ENCODE measurements at regions not wholly inside any gene's neighbourhood (a gene's known extent, or its start where the extent isn't known, plus 50 kb on each side); places are given as distances from the start of the nearest gene placed in this dataset.

- no peak for DNase-seq (ENCODE audit: low read depth in 2 of 2, low spot score in 1 of 2)
These were observed 1451.0 kb upstream of the IGFBP7 start for GRCh38 chr4:58561170-58561569.

GRCh38 chr4:58560736-58561135 is 1450.6 kb upstream of the IGFBP7 start:
- no peak for DNase-seq (ENCODE audit: low read depth in 2 of 2, low spot score in 1 of 2)

GRCh38 chr4:58553679-58554078 is 1443.5 kb upstream of the IGFBP7 start:
- no peak for DNase-seq (ENCODE audit: low read depth in 2 of 2, low spot score in 1 of 2)

GRCh38 chr4:58553031-58553430 is 1442.8 kb upstream of the IGFBP7 start:
- DNase-seq (ENCODE audit: low read depth in 2 of 2, low spot score in 1 of 2), result no peak

GRCh38 chr4:58551676-58552075 is 1441.5 kb upstream of the IGFBP7 start:
- no peak for DNase-seq (ENCODE audit: low read depth in 2 of 2, low spot score in 1 of 2)

- DNase-seq (ENCODE audit: low read depth in 2 of 2, low spot score in 1 of 2), result no peak
These were observed 1433.3 kb upstream of the IGFBP7 start for GRCh38 chr4:58543465-58543864.

GRCh38 chr4:58541926-58542325 is 1431.7 kb upstream of the IGFBP7 start:
- no peak for DNase-seq (ENCODE audit: low read depth in 2 of 2, low spot score in 1 of 2)

DNA sequence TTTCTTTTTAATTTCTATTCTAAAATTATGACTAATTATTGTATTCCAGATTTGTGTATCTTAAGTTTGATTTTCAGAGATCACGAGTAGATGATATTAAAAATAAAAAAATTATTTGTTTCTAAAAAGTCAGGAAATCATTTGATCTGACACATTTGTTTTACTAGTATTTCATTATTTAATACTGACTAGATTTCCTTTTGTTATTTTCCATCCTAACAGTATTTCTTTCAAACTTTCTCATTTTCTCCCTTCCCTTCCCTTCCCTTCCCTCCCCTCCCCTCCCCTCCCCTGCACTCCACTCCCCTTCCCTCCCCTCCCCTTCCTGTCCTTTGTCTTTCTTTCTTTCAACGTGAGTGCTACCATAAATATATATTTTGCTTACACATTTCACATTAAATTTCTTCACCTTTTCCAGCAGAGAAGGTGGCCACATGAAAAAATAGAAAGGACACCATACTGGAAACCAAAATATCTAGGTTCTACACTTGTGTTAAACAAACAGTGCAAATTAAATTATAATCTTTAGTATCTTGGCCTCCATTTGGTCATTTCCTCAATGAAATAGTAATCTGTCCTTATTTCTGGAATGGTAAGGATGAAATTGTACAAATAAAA is 1412.7 kb upstream of the IGFBP7 start:
- DNase-seq (ENCODE audit: low read depth in 2 of 2, low spot score in 1 of 2), result no peak

DNA sequence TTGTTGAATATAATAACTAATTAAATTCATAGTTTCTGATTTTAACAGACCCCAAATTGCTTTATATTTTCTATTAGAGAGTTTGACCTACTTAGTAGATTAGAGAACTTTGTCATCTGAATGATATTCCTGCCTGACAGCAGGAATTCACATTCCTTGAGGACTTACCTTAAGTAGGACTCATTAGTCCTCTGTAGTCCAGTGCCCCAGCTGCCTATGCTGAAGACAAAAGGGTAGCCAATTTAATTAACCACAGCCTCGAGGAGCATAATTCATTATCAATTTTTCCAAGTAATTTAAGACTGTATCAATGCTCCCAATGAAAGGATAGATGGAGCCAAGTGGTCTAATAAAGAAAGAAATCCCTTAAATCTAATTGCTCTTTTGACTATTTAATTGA is 1405.0 kb upstream of the IGFBP7 start:
- no peak for DNase-seq (ENCODE audit: low read depth in 2 of 2, low spot score in 1 of 2)

DNA sequence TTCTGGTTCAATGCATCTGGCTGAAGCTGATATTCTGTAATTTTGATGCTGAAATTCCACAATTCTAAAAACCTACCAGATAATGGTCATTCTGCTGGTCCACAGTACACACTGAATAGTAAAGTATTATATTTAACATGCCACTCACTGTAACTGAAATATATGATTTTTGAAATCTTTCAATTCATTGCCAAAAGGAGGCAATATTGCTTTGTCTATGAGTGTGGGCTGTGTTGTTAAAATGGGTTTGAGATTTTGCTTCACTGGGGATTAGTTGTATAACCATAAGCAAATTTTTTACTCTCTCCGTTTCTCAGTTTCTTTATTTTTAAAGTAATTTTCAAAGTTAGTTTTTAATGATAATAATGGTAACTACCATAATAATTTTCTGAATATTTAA is 1404.1 kb upstream of the IGFBP7 start:
- no peak for DNase-seq (ENCODE audit: low read depth in 2 of 2, low spot score in 1 of 2)

- no peak for DNase-seq (ENCODE audit: low read depth in 2 of 2, low spot score in 1 of 2)
These were observed 1400.5 kb upstream of the IGFBP7 start for GRCh38 chr4:58510652-58511051.

GRCh38 chr4:58507079-58507478 is 1396.9 kb upstream of the IGFBP7 start:
- DNase-seq (ENCODE audit: low read depth in 2 of 2, low spot score in 1 of 2), result no peak

DNA sequence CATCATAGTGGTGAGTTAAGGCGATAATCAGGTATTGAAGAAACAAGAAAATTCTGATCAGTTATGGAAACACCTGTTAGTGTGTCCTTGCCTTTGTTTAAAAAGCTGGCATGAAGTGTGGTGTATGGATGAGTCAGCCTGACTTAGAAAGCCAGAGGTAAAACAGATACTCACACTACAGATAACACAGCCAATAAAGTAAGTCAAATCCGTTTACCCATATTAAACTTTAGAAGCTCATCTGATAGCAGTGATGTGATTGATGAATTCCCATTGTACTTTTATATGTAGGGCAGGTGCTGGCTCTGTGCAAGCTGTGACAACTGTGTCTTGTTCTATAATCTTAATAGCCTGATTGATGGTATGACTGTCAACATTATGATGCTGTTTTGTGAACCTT is 1392.7 kb upstream of the IGFBP7 start:
- DNase-seq (ENCODE audit: low read depth in 2 of 2, low spot score in 1 of 2), result no peak

GRCh38 chr4:58499182-58499581 is 1389.0 kb upstream of the IGFBP7 start:
- no peak for DNase-seq (ENCODE audit: low read depth in 2 of 2, low spot score in 1 of 2)

DNA sequence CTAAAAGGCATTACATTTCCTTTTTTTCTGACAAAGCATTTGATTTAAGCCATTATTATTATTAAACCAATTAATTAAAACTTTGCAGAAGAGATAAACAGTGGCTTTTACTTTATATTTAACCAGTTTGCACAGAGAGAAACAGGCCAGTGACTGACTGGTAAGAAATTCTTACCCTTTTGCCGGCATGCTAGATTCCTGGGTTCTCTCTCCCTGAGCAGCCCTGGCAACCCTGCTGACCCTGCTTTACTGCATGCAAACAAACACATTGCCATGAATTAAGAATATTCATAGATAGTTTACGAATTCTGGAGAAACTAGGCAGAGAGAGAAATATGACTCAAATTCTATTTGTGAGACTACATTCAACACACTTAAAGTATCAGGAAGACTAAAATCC is 1381.4 kb upstream of the IGFBP7 start:
- no peak for DNase-seq (ENCODE audit: low read depth in 2 of 2, low spot score in 1 of 2)

DNA sequence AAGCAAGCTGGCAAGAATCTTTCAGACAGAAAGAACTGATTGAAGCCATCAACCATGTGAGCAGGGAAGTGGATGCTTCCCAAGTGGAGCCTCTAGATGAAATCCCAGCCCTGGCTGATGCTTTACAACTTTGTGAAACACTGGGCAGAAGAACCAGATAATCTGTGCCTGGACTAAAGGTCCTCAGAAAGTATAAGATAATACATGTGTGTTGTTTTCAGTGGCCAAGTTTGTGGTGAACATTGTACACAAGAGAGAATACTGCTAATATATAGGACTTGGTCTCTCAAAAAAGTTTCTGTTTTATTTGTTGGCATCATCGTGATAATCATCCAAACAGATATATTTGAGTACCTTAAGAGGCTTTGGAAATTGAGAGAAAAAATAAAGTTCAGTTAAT is 1367.8 kb upstream of the IGFBP7 start:
- no peak for DNase-seq (ENCODE audit: low read depth in 2 of 2, low spot score in 1 of 2)

- no peak for DNase-seq (ENCODE audit: low read depth in 2 of 2, low spot score in 1 of 2)
These were observed 1367.3 kb upstream of the IGFBP7 start for GRCh38 chr4:58477513-58477912.

- DNase-seq (ENCODE audit: low read depth in 2 of 2, low spot score in 1 of 2), result no peak
These were observed 1364.9 kb upstream of the IGFBP7 start for GRCh38 chr4:58475097-58475496.

DNA sequence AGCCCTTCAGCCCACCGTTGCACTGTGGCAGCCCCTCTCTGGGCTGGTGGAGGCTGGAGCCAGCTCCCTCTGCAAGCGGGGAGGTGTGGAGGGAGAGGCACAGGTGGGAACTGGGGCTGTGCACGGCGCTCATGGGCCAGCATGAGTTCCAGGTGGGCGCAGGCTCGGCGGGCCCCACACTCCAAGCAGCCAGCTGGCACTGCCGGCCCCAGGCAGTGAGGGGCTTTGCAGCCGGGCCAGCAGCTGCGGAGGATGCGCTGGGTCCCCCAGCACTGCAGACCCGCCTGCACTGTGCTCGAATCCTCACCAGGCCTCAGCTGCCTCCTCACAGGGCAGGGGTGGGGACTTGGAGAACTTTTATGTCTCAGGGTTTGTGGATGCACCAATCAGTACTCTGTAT is 1354.8 kb upstream of the IGFBP7 start:
- DNase-seq (ENCODE audit: low read depth in 2 of 2, low spot score in 1 of 2), result no peak

DNA sequence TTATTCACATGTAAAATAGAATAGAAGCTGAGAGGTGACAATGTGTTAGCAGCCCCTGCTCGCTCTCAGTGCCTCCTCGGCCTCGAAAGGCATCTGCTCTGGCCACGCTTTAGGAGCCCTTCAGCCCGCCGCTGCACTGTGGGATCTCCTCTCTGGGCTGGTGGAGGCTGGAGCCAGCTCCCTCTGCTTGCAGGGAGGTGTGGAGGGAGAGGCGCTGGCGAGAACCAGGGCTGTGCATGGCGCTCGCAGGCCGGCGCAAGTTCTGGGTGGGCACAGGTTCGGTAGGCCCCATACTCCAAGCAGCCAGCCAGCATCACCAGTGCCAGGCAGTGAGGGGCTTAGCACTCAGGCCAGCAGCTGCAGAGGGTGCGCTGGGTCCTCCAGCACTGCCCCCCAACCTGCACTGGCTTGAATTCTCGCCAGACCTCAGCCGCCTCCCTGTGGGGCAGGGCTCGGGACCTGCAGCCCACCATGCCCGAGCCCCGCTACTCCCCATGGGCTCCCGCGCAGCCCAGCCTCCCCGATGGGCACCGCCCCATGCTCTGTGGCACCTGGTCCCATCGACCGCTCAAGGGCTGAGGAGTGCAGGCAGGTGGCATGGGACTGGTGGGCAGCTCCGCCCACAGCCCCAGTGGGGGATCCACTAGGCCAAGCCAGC is 1346.7 kb upstream of the IGFBP7 start:
- no peak for DNase-seq (ENCODE audit: low read depth in 2 of 2, low spot score in 1 of 2)

DNA sequence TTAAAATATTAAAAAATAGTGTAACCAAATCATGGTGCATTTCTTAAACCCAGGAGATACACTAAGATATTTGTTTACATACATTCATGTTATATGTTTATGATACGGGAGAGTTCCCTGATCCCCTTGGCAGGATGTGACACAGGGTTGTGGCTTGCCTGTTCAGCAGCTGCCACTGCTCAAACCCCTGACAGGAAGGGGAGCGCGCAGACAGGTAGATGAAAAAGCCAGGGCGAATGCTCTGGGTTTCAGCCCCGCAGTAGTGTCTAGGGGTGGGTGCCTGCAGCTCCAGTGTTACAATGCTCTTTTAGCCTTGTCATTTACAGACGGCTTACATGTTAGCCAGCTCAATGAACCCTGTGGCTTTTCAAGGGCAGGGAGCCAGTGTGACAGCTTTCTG is 1343.8 kb upstream of the IGFBP7 start:
- DNase-seq (ENCODE audit: low read depth in 2 of 2, low spot score in 1 of 2), result no peak

GRCh38 chr4:58451707-58452106 is 1341.5 kb upstream of the IGFBP7 start:
- DNase-seq (ENCODE audit: low read depth in 2 of 2, low spot score in 1 of 2), result no peak

DNA sequence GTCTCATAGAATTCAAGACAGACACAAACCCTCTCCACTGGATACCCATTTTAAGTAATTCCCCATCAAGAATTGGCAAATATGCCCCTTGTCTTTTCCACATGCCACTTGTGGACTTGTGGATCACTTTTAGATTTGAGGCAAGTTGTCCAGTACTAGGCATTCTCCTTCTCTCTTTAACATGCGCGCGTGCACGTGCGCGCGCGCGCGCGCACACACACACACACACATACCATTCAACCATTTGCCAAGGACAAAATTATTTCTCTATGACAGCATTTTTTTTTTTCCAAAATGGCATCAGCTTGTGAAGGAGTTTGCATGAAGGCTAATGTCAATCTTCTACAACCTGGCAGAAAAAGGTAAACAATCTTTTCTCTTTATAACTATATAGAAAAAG is 1325.7 kb upstream of the IGFBP7 start:
- DNase-seq (ENCODE audit: low read depth in 2 of 2, low spot score in 1 of 2), result no peak
